ENCODE measurements at regions not wholly inside any gene's neighbourhood (a gene's known extent, or its start where the extent isn't known, plus 50 kb on each side); places are given as distances from the start of the nearest gene placed in this dataset.
A peak's percentile ranks its signal among the peaks of the same experiment; 100 is the strongest.

DNA sequence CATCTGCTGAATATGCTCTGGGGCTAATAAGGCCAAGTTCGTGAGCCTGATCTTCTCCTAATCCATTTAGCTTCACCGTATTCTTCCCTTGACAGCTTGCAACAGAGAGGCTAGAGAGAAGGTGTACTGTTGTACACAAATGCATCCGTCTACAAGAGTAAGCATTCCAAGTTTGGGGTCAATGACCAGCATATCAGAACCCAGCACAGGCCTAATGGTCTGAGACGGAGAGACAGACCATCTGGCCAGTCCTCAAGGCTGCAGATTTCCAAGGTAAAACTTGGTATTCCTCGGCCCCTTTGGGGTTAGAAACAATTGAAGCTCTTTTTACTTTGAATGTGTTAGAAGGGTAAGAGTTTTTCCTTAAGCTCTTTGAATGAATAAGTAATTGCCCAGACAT lies 481.2 kb upstream of the KLF4 start:
- no peak for DNase-seq

- no peak for DNase-seq
Observed at GRCh38 chr9:107969727-107970126, 480.2 kb upstream of the KLF4 start.

- no peak for DNase-seq
Observed at GRCh38 chr9:107969141-107969540, 479.6 kb upstream of the KLF4 start.

DNA sequence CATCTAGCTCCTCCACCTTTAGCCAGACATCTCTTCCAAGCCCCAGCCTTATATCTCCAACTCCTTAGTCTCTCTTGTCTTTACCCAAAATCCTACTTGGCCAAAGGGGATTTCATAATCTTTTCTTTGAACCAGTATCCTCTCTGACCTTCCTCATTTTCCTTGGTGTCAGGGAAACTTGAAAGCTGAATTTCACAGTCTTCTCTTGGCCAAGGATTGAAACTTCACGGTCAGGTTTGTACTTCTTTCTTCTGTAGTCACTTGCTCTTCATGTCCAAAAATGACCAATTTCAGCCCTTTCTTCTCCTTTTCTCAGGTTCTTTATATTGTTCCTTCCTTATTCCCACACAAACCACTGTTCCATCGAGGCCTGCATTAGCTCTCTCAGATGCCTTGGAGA lies 473.7 kb upstream of the KLF4 start:
- DNase-seq, result no peak

DNA sequence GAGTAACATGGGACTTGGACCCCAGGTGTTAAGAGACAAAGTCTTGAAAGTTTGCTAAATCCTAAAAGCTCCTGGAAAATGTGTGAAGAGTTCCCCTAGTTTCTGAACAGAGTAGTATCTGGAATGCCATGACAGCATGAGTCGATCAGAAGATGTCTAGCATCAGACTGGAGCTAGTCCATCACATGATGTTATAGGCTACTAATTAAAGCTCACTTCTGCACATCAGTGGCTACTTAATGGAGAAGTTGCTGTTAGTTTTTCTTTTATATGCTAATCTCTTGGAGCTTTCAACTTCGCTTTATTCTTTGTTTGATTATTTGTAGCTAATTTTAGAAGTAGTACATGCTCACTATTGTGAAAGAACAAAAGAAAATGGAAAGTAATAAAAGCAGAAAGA lies 471.3 kb upstream of the KLF4 start:
- DNase-seq, result no peak

GRCh38 chr9:107954312-107954711 lies 464.7 kb upstream of the KLF4 start:
- DNase-seq, result no peak

DNA sequence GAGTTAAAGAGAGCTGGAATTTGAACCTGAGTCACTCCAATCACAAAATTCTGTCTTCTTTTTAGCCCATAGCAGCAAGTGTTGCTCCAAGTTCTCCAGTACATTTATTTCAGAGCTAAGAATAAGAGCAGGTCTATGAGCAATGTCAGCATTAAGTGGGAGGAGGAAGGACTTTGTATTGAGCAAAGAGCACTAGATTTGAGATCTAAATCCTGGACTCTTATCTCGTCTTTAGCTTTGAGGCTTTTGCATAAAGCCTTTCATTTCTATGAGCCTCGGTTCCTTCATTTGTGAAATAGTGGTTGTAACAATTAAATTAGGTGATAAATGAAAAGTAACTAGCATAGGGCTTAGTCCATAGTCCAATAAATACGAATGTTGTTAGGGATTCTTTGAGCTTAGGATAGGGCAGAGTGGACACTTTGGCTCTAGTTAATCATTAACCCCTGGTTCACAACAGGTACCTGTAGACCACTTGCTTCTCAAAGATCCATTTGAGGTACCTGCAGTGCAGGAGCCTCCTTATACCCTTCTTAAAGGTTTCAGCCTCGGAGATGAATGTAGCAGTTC lies 464.1 kb upstream of the KLF4 start:
- peak; percentile 63 for DNase-seq

DNA sequence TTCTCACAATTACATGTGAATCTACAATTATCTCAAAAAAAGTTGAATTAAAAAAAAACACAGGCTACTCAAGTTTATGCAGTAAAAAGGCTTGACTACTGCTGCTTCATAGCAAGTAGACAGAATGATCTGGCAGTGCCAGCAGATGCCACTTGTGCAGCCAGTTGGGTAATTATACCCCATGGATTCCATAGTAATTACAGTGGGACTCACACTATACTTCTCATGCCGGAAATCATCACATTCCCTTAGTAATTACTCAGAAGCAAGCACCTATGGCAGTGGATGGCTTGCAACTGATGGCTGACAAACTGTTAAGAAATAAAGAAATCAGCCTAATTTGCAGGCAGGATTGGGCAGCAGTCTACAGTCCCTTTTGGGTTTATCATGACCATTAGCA lies 463.2 kb upstream of the KLF4 start:
- no peak for DNase-seq

- DNase-seq, result no peak
Observed at GRCh38 chr9:107951511-107951910, 461.9 kb upstream of the KLF4 start.

DNA sequence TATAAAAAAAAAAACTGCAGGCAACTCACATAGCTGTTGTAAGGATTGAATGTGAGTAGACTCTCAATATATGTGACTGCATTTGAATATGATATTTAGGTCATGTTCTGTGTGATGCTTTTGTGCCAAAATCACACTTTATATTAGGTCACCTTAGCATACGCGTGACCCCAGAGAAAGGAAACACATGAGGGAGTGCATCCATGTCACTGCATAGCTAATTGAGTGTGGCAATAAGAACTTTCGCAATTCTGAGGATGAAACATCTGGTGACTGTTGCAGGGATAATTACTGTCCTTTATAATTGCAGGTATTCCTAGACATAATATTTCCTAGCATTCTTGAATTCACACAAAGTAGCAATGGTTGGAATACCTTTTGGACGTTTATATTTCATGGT lies 459.5 kb upstream of the KLF4 start:
- no peak for DNase-seq

DNA sequence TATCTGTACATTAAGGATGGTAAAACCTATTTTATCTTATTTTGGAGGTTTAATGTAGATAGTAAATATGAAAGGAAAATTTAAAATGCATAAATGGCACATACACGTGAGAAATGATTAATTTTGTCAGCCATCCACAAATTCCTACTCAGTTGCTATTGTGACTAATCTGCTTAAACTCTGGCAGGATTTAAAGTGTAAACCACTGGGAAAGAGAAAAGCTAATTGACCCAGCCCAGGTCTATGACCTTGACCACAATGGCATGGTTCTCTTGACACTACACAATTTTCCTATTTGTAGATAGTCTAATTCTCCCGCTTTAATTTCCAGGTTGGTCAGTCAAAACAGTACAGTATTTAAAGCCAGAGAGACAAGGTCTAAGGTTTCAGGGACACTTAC lies 459.0 kb upstream of the KLF4 start:
- no peak for DNase-seq

- DNase-seq, result no peak
Observed at GRCh38 chr9:107948086-107948485, 458.5 kb upstream of the KLF4 start.

GRCh38 chr9:107946364-107947141 lies 457.0 kb upstream of the KLF4 start:
- no peak for DNase-seq

DNA sequence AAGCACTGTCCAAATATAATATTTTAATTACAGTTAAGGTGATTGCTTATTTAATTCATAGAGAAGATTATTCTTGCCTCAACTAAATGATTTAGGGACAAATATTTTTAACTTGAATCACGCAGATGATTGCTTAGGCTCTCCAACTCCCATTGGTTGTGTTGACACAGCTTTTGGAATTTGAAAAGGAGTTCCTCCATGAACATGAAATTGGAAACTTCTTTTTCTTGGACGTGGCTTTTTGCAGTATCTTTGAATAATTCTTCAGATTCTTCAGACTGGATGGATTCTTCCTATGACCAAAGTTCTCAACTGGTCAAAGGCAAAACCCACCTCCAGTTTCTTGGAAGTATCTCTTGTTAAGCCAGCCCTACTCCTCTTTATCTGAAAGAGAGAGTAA lies 456.4 kb upstream of the KLF4 start:
- no peak for DNase-seq

- no peak for DNase-seq
Observed at GRCh38 chr9:107945493-107945892, 455.9 kb upstream of the KLF4 start.

GRCh38 chr9:107944387-107944786 lies 454.8 kb upstream of the KLF4 start:
- no peak for DNase-seq

DNA sequence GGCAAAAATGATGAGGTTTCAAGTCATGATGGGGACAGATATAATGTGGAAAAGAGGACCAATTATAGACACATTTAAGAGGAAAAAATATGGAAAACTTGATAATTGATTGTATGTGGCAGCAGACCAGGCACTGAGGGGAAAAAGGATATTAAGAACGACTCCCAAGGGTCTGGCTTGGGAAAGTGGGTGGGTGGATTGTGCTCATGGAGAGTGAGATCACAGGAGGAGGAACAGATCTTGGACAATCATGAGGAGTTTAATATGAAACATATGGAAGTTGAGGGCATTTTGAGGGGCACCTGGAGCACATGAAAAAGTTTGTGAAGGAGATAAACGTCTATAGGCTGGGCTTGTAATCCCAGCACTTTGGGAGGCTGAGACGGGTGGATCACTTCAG lies 454.3 kb upstream of the KLF4 start:
- no peak for DNase-seq

GRCh38 chr9:107942856-107943255 lies 453.3 kb upstream of the KLF4 start:
- DNase-seq, result peak; percentile 39

DNA sequence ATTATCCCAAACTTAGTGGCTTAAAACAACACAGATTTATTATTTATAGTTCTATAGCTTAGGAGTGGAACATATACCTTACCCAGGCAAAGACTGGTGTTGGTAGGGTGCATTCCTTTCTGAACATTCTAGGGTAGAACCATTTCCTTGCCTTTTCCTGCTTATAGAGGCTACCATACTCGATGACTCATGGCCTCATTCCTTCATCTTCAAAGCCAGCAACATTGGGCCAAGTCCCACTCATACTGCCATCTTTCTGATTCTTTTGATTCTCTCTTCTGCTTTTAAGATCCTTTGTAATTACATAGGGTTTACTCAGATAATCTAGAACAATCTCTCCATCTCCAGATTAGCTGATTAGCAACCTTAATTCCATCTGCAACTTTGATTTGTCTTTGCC lies 452.7 kb upstream of the KLF4 start:
- DNase-seq, result no peak

DNA sequence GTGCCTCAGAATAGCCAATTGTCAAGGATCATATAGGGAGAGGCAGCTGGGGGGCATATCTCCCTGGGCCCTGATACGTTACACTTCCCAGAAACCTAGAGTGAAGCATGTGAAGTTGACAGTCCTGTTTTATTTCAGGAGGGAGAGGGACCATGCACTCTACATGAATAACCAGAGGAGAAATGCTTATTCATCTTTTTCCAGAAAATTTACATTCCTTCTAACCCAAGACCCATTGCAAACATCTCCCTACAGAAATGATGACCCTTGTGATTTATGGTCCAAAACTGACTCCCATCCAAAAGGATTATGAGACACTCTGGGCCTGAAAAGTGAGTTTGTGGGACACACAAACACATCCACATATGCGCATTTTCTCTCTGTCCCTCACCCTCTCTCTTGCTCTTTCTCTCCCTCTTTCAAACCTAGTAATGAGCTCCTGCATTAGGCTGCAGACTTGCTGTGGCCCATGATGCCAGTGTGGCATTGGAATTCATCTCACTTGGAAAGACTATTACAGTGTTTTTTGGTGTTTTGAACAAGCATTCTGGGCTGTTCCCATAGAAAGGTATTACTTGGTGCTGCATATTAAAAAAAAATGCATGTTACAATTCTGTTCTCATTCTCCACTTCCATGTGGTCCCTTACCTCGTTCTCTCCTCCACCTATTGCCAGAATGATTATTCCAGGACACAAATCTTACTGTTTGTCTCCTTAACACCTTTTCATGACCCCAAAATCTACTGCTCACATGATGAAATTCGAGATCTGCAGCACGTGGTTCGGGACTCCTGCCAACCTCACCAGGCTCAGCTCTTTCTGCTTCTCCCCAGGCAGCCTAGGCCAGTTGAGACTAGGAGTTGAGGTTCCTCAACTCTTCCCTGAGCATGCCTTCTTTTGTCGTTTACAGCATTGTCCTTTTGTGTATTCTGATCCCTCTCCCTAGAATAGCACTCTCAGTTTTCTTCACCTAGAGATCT lies 451.3 kb upstream of the KLF4 start:
- no peak for DNase-seq

GRCh38 chr9:107938801-107939386 lies 449.3 kb upstream of the KLF4 start:
- no peak for DNase-seq

- DNase-seq, result peak; percentile 22
Observed at GRCh38 chr9:107935931-107936330, 446.4 kb upstream of the KLF4 start.

GRCh38 chr9:107933516-107933915 lies 443.9 kb upstream of the KLF4 start:
- DNase-seq, result no peak

Measured in DMS53 (cell line).